ENCODE measurements at regions not wholly inside any gene's neighbourhood (a gene's known extent, or its start where the extent isn't known, plus 50 kb on each side); places are given as distances from the start of the nearest gene placed in this dataset.

- Histone ChIP-seq H3K27me3 (ENCODE audit: insufficient read depth, poor library complexity, severe bottlenecking) (no peaks in the 10 kb centered on the region), H3K4me3 (ENCODE audit: severe bottlenecking) (no peak overlapping the region), H3K4me1 (ENCODE audit: insufficient read depth, poor library complexity, severe bottlenecking) (no peaks in the 10 kb centered on the region), H3K9me3 (ENCODE audit: severe bottlenecking) (no peaks in the 10 kb centered on the region), H3K27ac (ENCODE audit: poor library complexity, severe bottlenecking) (no peak overlapping the region), H3K36me3 (ENCODE audit: low read depth) (no peaks in the 10 kb centered on the region)
- TF ChIP-seq CTCF (IDR thresholded peaks at IDR 0.05; ENCODE audit: poor library complexity, severe bottlenecking): no peak
- ATAC-seq (ENCODE audit: low read depth) (no peak), DNase-seq (ENCODE audit: low spot score) (no peak)
These were observed 161.1 kb upstream of the SLC39A10 start for GRCh38 chr2:195495966-195496365.

DNA sequence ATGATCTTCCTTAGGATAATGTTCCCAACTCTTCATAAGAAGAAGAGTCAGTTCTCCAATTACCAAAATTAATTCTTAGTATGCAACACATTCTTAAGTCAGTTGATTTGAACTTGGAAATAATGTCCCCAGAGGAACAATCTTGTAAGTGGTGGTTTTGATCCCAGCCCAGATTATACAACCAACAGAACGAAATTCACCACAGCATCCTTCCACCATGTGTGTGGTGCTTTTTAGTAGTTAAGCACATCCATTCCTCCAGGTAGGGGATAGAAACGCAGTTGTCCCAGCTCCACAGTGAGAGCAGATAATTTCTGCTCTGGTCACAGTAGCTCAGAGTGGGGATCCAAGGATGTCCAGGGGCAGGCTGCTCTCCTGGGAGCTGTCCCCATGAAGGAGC lies 161.7 kb upstream of the SLC39A10 start:
- H3K4me3 ChIP-seq (ENCODE audit: severe bottlenecking): no peak overlapping the region
- no peak overlapping the region for H3K27ac ChIP-seq (ENCODE audit: poor library complexity, severe bottlenecking)
- no peak for ATAC-seq (ENCODE audit: low read depth)
- no peaks in the 10 kb centered on the region for H3K4me1 ChIP-seq (ENCODE audit: insufficient read depth, poor library complexity, severe bottlenecking)
- H3K27me3 ChIP-seq (ENCODE audit: insufficient read depth, poor library complexity, severe bottlenecking): no peaks in the 10 kb centered on the region
- no peaks in the 10 kb centered on the region for H3K9me3 ChIP-seq (ENCODE audit: severe bottlenecking)
- H3K36me3 ChIP-seq (ENCODE audit: low read depth): no peaks in the 10 kb centered on the region
- TF ChIP-seq CTCF (IDR thresholded peaks at IDR 0.05; ENCODE audit: poor library complexity, severe bottlenecking): no peak
- DNase-seq (ENCODE audit: low spot score): no peak

DNA sequence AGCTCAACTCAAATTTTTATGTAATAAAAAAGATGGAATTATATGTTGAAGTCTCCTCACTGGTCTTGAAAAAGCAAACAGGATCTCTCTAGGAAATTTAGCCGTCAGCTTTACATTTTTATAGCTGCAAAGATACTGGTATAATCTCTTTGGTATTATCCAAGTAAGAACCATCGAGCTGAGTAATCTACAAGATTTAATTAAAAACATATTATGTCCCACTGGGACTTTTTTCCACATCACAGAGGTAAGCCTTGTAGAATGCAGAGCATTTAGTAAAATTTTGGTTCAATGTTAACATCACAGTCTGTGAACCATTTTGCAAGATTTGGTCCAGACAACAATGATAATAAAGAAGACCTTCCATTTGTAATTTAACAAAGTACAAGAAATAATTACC lies 162.6 kb upstream of the SLC39A10 start:
- H3K36me3 ChIP-seq (ENCODE audit: low read depth): no peaks in the 10 kb centered on the region
- no peak for TF ChIP-seq CTCF (IDR thresholded peaks at IDR 0.05; ENCODE audit: poor library complexity, severe bottlenecking)
- H3K4me1 ChIP-seq (ENCODE audit: insufficient read depth, poor library complexity, severe bottlenecking): no peaks in the 10 kb centered on the region
- no peak for DNase-seq (ENCODE audit: low spot score)
- H3K4me3 ChIP-seq (ENCODE audit: severe bottlenecking): no peak overlapping the region
- no peaks in the 10 kb centered on the region for H3K27me3 ChIP-seq (ENCODE audit: insufficient read depth, poor library complexity, severe bottlenecking)
- no peak overlapping the region for H3K27ac ChIP-seq (ENCODE audit: poor library complexity, severe bottlenecking)
- no peak for ATAC-seq (ENCODE audit: low read depth)
- no peaks in the 10 kb centered on the region for H3K9me3 ChIP-seq (ENCODE audit: severe bottlenecking)

DNA sequence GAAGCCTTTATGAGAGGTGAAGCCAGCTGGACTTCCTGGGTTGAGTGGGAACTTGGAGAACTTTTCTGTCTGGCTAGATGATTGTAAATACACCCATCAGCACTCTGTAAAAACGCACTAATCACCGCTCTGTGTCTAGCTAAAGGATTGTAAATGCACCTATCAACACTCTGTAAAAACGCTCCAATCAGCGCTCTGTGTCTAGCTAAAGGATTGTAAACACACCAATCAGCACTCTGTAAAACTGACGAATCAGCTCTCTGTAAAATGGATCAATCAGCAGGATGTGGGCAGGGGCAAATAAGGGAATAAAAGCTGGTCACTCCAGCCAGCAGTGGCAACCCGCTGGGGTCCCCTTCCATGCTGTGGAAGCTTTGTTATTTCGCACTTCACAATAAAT lies 163.6 kb upstream of the SLC39A10 start:
- Histone ChIP-seq H3K4me3 (ENCODE audit: severe bottlenecking) (no peak overlapping the region), H3K4me1 (ENCODE audit: insufficient read depth, poor library complexity, severe bottlenecking) (no peaks in the 10 kb centered on the region), H3K36me3 (ENCODE audit: low read depth) (no peaks in the 10 kb centered on the region), H3K9me3 (ENCODE audit: severe bottlenecking) (no peaks in the 10 kb centered on the region), H3K27me3 (ENCODE audit: insufficient read depth, poor library complexity, severe bottlenecking) (no peaks in the 10 kb centered on the region), H3K27ac (ENCODE audit: poor library complexity, severe bottlenecking) (no peak overlapping the region)
- DNase-seq (ENCODE audit: low spot score): no peak
- ATAC-seq (ENCODE audit: low read depth): no peak
- TF ChIP-seq CTCF (IDR thresholded peaks at IDR 0.05; ENCODE audit: poor library complexity, severe bottlenecking): no peak

DNA sequence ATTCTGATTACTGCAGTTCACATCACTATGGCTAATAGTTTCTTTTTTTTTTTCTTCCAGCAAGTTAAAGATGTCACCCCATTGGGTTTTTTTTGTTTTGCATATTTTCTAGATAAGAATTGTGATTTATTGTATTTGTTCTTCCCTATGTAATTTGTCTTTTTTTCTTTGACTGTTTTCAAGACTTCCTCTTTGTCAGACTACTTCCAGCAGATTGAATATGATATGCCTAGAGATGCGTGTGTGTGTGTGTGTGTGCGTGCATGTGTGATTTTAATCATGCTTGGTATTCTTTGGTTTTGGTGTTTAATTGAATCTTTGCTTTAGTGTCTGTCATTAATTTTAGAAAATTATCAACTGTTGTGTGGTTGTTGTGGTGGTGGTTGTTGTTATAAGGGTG lies 166.7 kb upstream of the SLC39A10 start:
- DNase-seq (ENCODE audit: low spot score) (no peak), ATAC-seq (ENCODE audit: low read depth) (no peak)
- Histone ChIP-seq H3K4me1 (ENCODE audit: insufficient read depth, poor library complexity, severe bottlenecking) (peaks cover 12% of the 10 kb centered on the region), H3K36me3 (ENCODE audit: low read depth) (no peaks in the 10 kb centered on the region), H3K27ac (ENCODE audit: poor library complexity, severe bottlenecking) (no peak overlapping the region), H3K4me3 (ENCODE audit: severe bottlenecking) (no peak overlapping the region), H3K27me3 (ENCODE audit: insufficient read depth, poor library complexity, severe bottlenecking) (no peaks in the 10 kb centered on the region), H3K9me3 (ENCODE audit: severe bottlenecking) (no peaks in the 10 kb centered on the region)
- no peak for TF ChIP-seq CTCF (IDR thresholded peaks at IDR 0.05; ENCODE audit: poor library complexity, severe bottlenecking)
